H1 (cell line): ENCODE measurements at regions not wholly inside any gene's neighbourhood (a gene's known extent, or its start where the extent isn't known, plus 50 kb on each side); places are given as distances from the start of the nearest gene placed in this dataset.

ENCODE experiments used
- CTCF ChIA-PET: fragments of 300-600 bp; sonication (Branson Sonifier 250); formaldehyde crosslinking; loops from one replicate; lab custom pipeline; 2021; ENCODE audit not compliant: partially characterized antibody; lab: Charles Lee
- POLR2A ChIA-PET: fragments of 300-600 bp; sonication (Branson Sonifier 250); formaldehyde crosslinking; loops from one replicate; lab custom pipeline; 2021; ENCODE audit warnings: inconsistent platforms; ENCODE audit not compliant: partially characterized antibody; lab: Charles Lee
- DNase-seq, 2 experiments: peaks; one replicate each; pipeline versions ENCODE4 v3.0.0 to v3.0.0-alpha.2; 2010 to 2022; ENCODE audit warnings: low spot score in 2 of 2, low read depth in 1 of 2, mixed read lengths in 1 of 2
- FAIRE-seq: peaks from 2 replicates; lab custom pipeline; 2011; peaks lifted over from hg19 to GRCh38; lab: Jason Lieb, UNC
- H2AFZ ChIP-seq: 2 replicates; pipeline ENCODE4 v1.8.1; 2012; ENCODE audit warnings: low read length, inconsistent platforms
- H2AK5ac ChIP-seq: 2 replicates; pipeline ENCODE4 v1.6.1; 2013; ENCODE audit warnings: low read depth, low read length
- H2BK120ac ChIP-seq: replicated peaks from 2 replicates; pipeline ENCODE3; 2013; ENCODE audit warnings: low read depth, low read length, inconsistent platforms
- H2BK12ac ChIP-seq: 2 replicates; pipeline ENCODE4 v1.6.1; 2013; ENCODE audit warnings: low read depth, low read length
- H2BK15ac ChIP-seq: 2 replicates; pipeline ENCODE4 v1.6.1; 2013; ENCODE audit warnings: low read length
- H2BK20ac ChIP-seq: 2 replicates; pipeline ENCODE4 v1.6.1; 2013; ENCODE audit warnings: low read length
- H2BK5ac ChIP-seq: 2 replicates; pipeline ENCODE4 v1.6.1; 2013; ENCODE audit warnings: low read depth, low read length
- H3K14ac ChIP-seq: 2 replicates; pipeline ENCODE4 v1.6.1; 2013; ENCODE audit warnings: inconsistent platforms; ENCODE audit not compliant: insufficient read length
- H3K18ac ChIP-seq: 2 replicates; pipeline ENCODE4 v1.6.1; 2013; ENCODE audit warnings: low read length; ENCODE audit errors: extremely low read depth
- H3K23ac ChIP-seq: 2 replicates; pipeline ENCODE4 v1.6.1; 2013; ENCODE audit warnings: inconsistent platforms; ENCODE audit not compliant: insufficient read length
- H3K23me2 ChIP-seq: 2 replicates; pipeline ENCODE4 v1.6.1; 2013; ENCODE audit warnings: low read depth, low read length
- H3K27ac ChIP-seq: 2 replicates; pipeline ENCODE4 v1.6.1; 2011; ENCODE audit warnings: low read depth, low read length, inconsistent platforms
- H3K27me3 ChIP-seq, 4 experiments: replicated peaks in 1 of 4; 1 replicate in 1 of 4; 2 replicates in 3 of 4; pipeline versions ENCODE4 v1.6.1 to v1.8.1; 2011 to 2013; ENCODE audit warnings: low read length in 3 of 4, mild to moderate bottlenecking in 3 of 4, inconsistent platforms in 2 of 4, mixed read lengths in 2 of 4, moderate library complexity in 1 of 4; ENCODE audit not compliant: control insufficient read depth in 3 of 4, insufficient read depth in 3 of 4; ENCODE audit errors: extremely low read depth in 1 of 4
- H3K36me3 ChIP-seq, 4 experiments: 2 replicates each; pipeline versions ENCODE4 v1.6.1 to v1.8.1; 2011 to 2013; ENCODE audit warnings: mild to moderate bottlenecking in 4 of 4, low read length in 3 of 4, moderate library complexity in 2 of 4, control low read depth in 1 of 4, inconsistent platforms in 1 of 4; ENCODE audit not compliant: insufficient read depth in 4 of 4, control insufficient read depth in 2 of 4
- H3K4ac ChIP-seq: replicated peaks from 2 replicates; pipeline ENCODE3; 2013; ENCODE audit warnings: low read length, low read depth, mixed read lengths, inconsistent platforms; ENCODE audit not compliant: insufficient read length
- H3K4me1 ChIP-seq, 4 experiments: replicated peaks in 1 of 4; 1 replicate in 1 of 4; 2 replicates in 3 of 4; pipeline versions ENCODE4 v1.6.1 to v1.8.1; 2011 to 2013; ENCODE audit warnings: low read length in 3 of 4, inconsistent platforms in 2 of 4, mixed read lengths in 1 of 4; ENCODE audit not compliant: insufficient read depth in 4 of 4, control insufficient read depth in 3 of 4
- H3K4me2 ChIP-seq, 2 experiments: 2 replicates each; pipeline versions ENCODE4 v1.6.1 to v1.8.1; 2011 to 2013; ENCODE audit warnings: low read depth in 2 of 2, low read length in 2 of 2, control low read depth in 1 of 2, inconsistent platforms in 1 of 2, mild to moderate bottlenecking in 1 of 2; ENCODE audit not compliant: insufficient read depth in 1 of 2
- H3K4me3 ChIP-seq, 4 experiments: fragments of 200-600, 300-600 bp in 1 of 4; sonication (generic), shearing (Covaris generic), sonication (Bioruptor Twin) in 1 of 4; 2 replicates each; pipeline versions ENCODE4 v1.5.1 to v1.8.1; 2011 to 2016; ENCODE audit warnings: low read length in 4 of 4, low read depth in 3 of 4, control low read depth in 2 of 4, inconsistent platforms in 2 of 4, mild to moderate bottlenecking in 2 of 4, mixed read lengths in 1 of 4, moderate library complexity in 1 of 4; ENCODE audit not compliant: insufficient read depth in 2 of 4; ENCODE audit errors: extremely low read depth in 1 of 4
- H3K56ac ChIP-seq: replicated peaks from 2 replicates; pipeline ENCODE3; 2013; ENCODE audit warnings: low read depth, mild to moderate bottlenecking, mixed read lengths, low read length, inconsistent platforms; ENCODE audit not compliant: insufficient read length
- H3K79me1 ChIP-seq: 2 replicates; pipeline ENCODE4 v1.6.1; 2013; ENCODE audit warnings: low read depth, low read length, control low read depth
- H3K79me2 ChIP-seq, 2 experiments: 2 replicates each; pipeline versions ENCODE4 v1.6.1 to v1.8.1; 2012 to 2013; ENCODE audit warnings: low read length in 2 of 2, mild to moderate bottlenecking in 2 of 2, inconsistent platforms in 1 of 2; ENCODE audit not compliant: insufficient read depth in 2 of 2, control insufficient read depth in 1 of 2
- H3K9ac ChIP-seq, 4 experiments: replicated peaks in 1 of 4; 1 replicate in 1 of 4; 2 replicates in 3 of 4; pipeline versions ENCODE4 v1.6.1 to v1.8.1; 2011 to 2013; ENCODE audit warnings: low read depth in 3 of 4, low read length in 3 of 4, control low read depth in 2 of 4, mild to moderate bottlenecking in 2 of 4, moderate library complexity in 2 of 4, inconsistent platforms in 1 of 4; ENCODE audit errors: extremely low read depth in 1 of 4
- H3K9me3 ChIP-seq, 2 experiments: 2 replicates each; pipeline versions ENCODE4 v1.6.1 to v1.8.1; 2012 to 2013; ENCODE audit warnings: mild to moderate bottlenecking in 2 of 2, moderate library complexity in 2 of 2, control low read depth in 1 of 2, inconsistent platforms in 1 of 2, low read depth in 1 of 2, low read length in 1 of 2, mixed read lengths in 1 of 2; ENCODE audit not compliant: insufficient read depth in 2 of 2
- H4K20me1 ChIP-seq, 2 experiments: replicated peaks in 1 of 2; 2 replicates each; pipeline versions ENCODE3 to v1.8.1; 2011 to 2013; ENCODE audit warnings: inconsistent platforms in 2 of 2, low read length in 2 of 2, mild to moderate bottlenecking in 1 of 2; ENCODE audit not compliant: insufficient read depth in 2 of 2, control insufficient read depth in 1 of 2
- H4K5ac ChIP-seq: 2 replicates; pipeline ENCODE4 v1.6.1; 2013; ENCODE audit warnings: low read length, low read depth, mixed read lengths, inconsistent platforms; ENCODE audit not compliant: insufficient read length
- H4K8ac ChIP-seq: 2 replicates; pipeline ENCODE4 v1.8.0; 2013; ENCODE audit warnings: mild to moderate bottlenecking, moderate library complexity, low read length, inconsistent platforms; ENCODE audit not compliant: insufficient read depth; ENCODE audit errors: extremely low read depth
- H4K91ac ChIP-seq: replicated peaks from 2 replicates; pipeline ENCODE3; 2013; ENCODE audit warnings: low read length, mixed read lengths, inconsistent platforms; ENCODE audit not compliant: insufficient read length
- ATF2 ChIP-seq: IDR thresholded peaks from 2 replicates; pipeline ENCODE4 v1.6.1; 2012; ENCODE audit warnings: low read length, inconsistent platforms
- CBX8 ChIP-seq: fragments of 300-800, 300-1000 bp; sonication (generic); IDR thresholded peaks from 2 replicates; pipeline ENCODE4 v1.7.1; 2016; ENCODE audit warnings: low read depth, low read length, borderline replicate concordance
- CHD2 ChIP-seq: IDR thresholded peaks from 2 replicates; pipeline ENCODE4 v1.6.1; 2012; ENCODE audit warnings: low read length, improper control_type of control experiment
- EGR1 ChIP-seq: IDR thresholded peaks from 2 replicates; pipeline ENCODE4 v1.6.1; 2011; ENCODE audit warnings: low read depth, low read length, borderline replicate concordance
- GABPA ChIP-seq: IDR thresholded peaks from 2 replicates; pipeline ENCODE4 v1.6.1; 2011; ENCODE audit warnings: mild to moderate bottlenecking, low read length, moderate library complexity, borderline replicate concordance; ENCODE audit not compliant: insufficient read depth
- HDAC6 ChIP-seq: IDR thresholded peaks from one replicate; pipeline ENCODE4 v1.7.1; 2012; ENCODE audit warnings: low read depth, mild to moderate bottlenecking, inconsistent platforms, low read length, moderate library complexity
- JUND ChIP-seq: IDR thresholded peaks from 2 replicates; pipeline ENCODE4 v1.6.1; 2011; ENCODE audit warnings: mild to moderate bottlenecking, improper control_type of control experiment, low read length
- SIN3A ChIP-seq, 2 experiments: IDR thresholded peaks in 1 of 2; conservative IDR thresholded peaks in 1 of 2; 2 replicates each; pipeline ENCODE4 v1.6.1; 2011 to 2012; ENCODE audit warnings: low read length in 2 of 2, improper control_type of control experiment in 1 of 2, low read depth in 1 of 2, mild to moderate bottlenecking in 1 of 2
- SIRT6 ChIP-seq: IDR thresholded peaks from one replicate; pipeline ENCODE4 v1.7.1; 2012; ENCODE audit warnings: low read length, inconsistent platforms
- SUZ12 ChIP-seq: fragments of 200-600 bp; sonication (generic); IDR thresholded peaks from 2 replicates; pipeline ENCODE4 v1.6.1; 2012; ENCODE audit warnings: mild to moderate bottlenecking, inconsistent platforms, low read length, moderate library complexity, mixed read lengths
- USF2 ChIP-seq: IDR thresholded peaks from 2 replicates; pipeline ENCODE4 v1.6.1; 2011; ENCODE audit warnings: low read length, improper control_type of control experiment
- WGBS, 2 experiments: shearing (Covaris generic) in 1 of 2; methylation state at CpG; one replicate each; pipeline versions ENCODE4 v1.1.6 to v1.1.7; 2013 to 2015; ENCODE audit warnings: low lambda C conversion rate in 2 of 2, mixed read lengths in 2 of 2, inconsistent platforms in 1 of 2, low coverage in 1 of 2, missing lambda C conversion rate in 1 of 2; ENCODE audit not compliant: insufficient replicate concordance in 2 of 2, insufficient coverage in 1 of 2, insufficient read length in 1 of 2; ENCODE audit errors: extremely low coverage in 1 of 2, missing lambda C conversion rate in 1 of 2; 5-methylcytosine and 5-hydroxymethylcytosine counted together

- H2AFZ ChIP-seq, result no peak overlapping the region
- H2BK5ac ChIP-seq, result no peak overlapping the region
- H3K4me3 ChIP-seq, result no peak overlapping the region
- no peak overlapping the region for H4K5ac ChIP-seq
- no peaks in the 10 kb centered on the region for H3K79me2 ChIP-seq
- no peak overlapping the region for H3K14ac ChIP-seq
- no peak overlapping the region for H3K56ac ChIP-seq
- H3K36me3 ChIP-seq, result no peaks in the 10 kb centered on the region
- 0 out of 2 replicates have a peak overlapping the region, but pooled peaks have one; percentile 61 for H2BK20ac ChIP-seq
- peaks cover 1 to 4% of the 10 kb centered on the region in 2 experiments for H4K20me1 ChIP-seq
- H3K79me1 ChIP-seq, result no peaks in the 10 kb centered on the region
- H3K9ac ChIP-seq, result no peak overlapping the region
- H2BK120ac ChIP-seq, result no peak overlapping the region
- no peak overlapping the region for H3K27ac ChIP-seq
- ChIA-PET POLR2A (interaction anchor here (0.6 to 1.2 kb wide), 3 partner anchors 15 to 190 kb away, joined by 3 to 4 read pairs (median 3); no protein-coding TSS in a partner anchor), CTCF (interaction anchor here (0.7 to 13.4 kb wide), 35 partner anchors 12 to 307 kb away, joined by 3 to 182 read pairs (median 7); no protein-coding TSS in a partner anchor)
- peaks cover 10% of the 10 kb centered on the region; the same call in 1 of the 2 replicates for H3K23me2 ChIP-seq
- H3K23ac ChIP-seq, result no peak overlapping the region
- 0 out of 2 replicates have a peak overlapping the region, but pooled peaks have one; percentile 17 for H4K8ac ChIP-seq
- H4K91ac ChIP-seq, result no peak overlapping the region
- peaks cover 0 to 21% (median 5%) of the 10 kb centered on the region in 4 experiments; a peak in 5 of 7 replicates for H3K4me1 ChIP-seq
- no peak for FAIRE-seq
- no peak overlapping the region for H3K4me2 ChIP-seq
- DNase-seq, result peak in 1 of 2 experiments; percentile 64
- no peak overlapping the region for H3K18ac ChIP-seq
- no peak overlapping the region for H2BK12ac ChIP-seq
- H2BK15ac ChIP-seq, result no peak overlapping the region; the same call in 1 of the 2 replicates
- H3K4ac ChIP-seq, result no peak overlapping the region
- no peaks in the 10 kb centered on the region; a peak in 1 of 4 replicates for H3K9me3 ChIP-seq
- no peak overlapping the region for H2AK5ac ChIP-seq
- H3K27me3 ChIP-seq, result no peaks in the 10 kb centered on the region
- WGBS, 2 experiments, result 57% methylated on average over 6 of the region's 16 CpGs; no CpG with 5 or more reads in 1 of the 2 experiments
- TF ChIP-seq SUZ12 (no peak), SIN3A (conservative IDR thresholded peaks at IDR 0.05 in 1 of 2, IDR thresholded peaks at IDR 0.05 in 1 of 2; ENCODE audit: low read depth in 1 of 2, low read length in 2 of 2) (no peak), EGR1 (no peak), GABPA (no peak), CBX8 (no peak), ATF2 (no peak), HDAC6 (no peak), SIRT6 (no peak), USF2 (no peak), CHD2 (no peak), JUND (no peak)
Observed at GRCh38 chr16:85422196-85422631, 190.9 kb upstream of the GSE1 start.
